HepG2 (cell line): ENCODE measurements at regions not wholly inside any gene's neighbourhood (a gene's known extent, or its start where the extent isn't known, plus 50 kb on each side); places are given as distances from the start of the nearest gene placed in this dataset.

Source experiments
- AGO1 ChIP-seq: fragments of 200-400 bp; formaldehyde crosslinking; IDR thresholded peaks from 2 replicates; pipeline ENCODE4 v1.6.1; 2017; ENCODE audit warnings: mild to moderate bottlenecking, low read depth, low read length, moderate library complexity; ENCODE audit not compliant: poor library complexity, severe bottlenecking
- ARID5B ChIP-seq: IDR thresholded peaks from 2 replicates; pipeline ENCODE4 v1.4.0; 2020; ENCODE audit warnings: mild to moderate bottlenecking, missing genetic modification reagents
- GPBP1L1 ChIP-seq: sonication (generic); formaldehyde crosslinking; IDR thresholded peaks from 2 replicates; pipeline ENCODE4 v1.5.0; 2020; ENCODE audit warnings: mild to moderate bottlenecking, missing genetic modification reagents
- KDM6A ChIP-seq: IDR thresholded peaks from 2 replicates; pipeline ENCODE4 v1.6.1; 2016; ENCODE audit warnings: low read depth
- MTF2 ChIP-seq: sonication (generic); formaldehyde crosslinking; IDR thresholded peaks from 2 replicates; pipeline ENCODE4 v1.5.0; 2020; ENCODE audit warnings: missing genetic modification reagents, borderline replicate concordance
- MXD4 ChIP-seq: IDR thresholded peaks from 2 replicates; pipeline ENCODE4 v1.6.1; 2016; ENCODE audit warnings: mild to moderate bottlenecking, missing biosample characterization, missing genetic modification reagents
- NRL ChIP-seq: sonication (generic); formaldehyde crosslinking; IDR thresholded peaks from 2 replicates; pipeline ENCODE4 v1.5.0; 2020; ENCODE audit warnings: missing genetic modification reagents, mild to moderate bottlenecking, moderate library complexity, borderline replicate concordance
- POLR2A ChIP-seq, 2 experiments: IDR thresholded peaks; 2 replicates each; pipeline ENCODE4 v1.6.1; 2011; ENCODE audit warnings: low read depth in 2 of 2, low read length in 2 of 2, mild to moderate bottlenecking in 1 of 2, moderate library complexity in 1 of 2; ENCODE audit not compliant: insufficient read depth in 1 of 2
- RCOR2 ChIP-seq: IDR thresholded peaks from 2 replicates; pipeline ENCODE4 v1.6.1; 2016; ENCODE audit warnings: missing biosample characterization, missing genetic modification reagents
- REXO4 ChIP-seq: sonication (generic); formaldehyde crosslinking; IDR thresholded peaks from 2 replicates; pipeline ENCODE4 v1.8.0; 2022; ENCODE audit warnings: missing genetic modification reagents, mild to moderate bottlenecking, borderline replicate concordance
- RNF219 ChIP-seq: sonication (generic); formaldehyde crosslinking; IDR thresholded peaks from 2 replicates; pipeline ENCODE4 v1.5.0; 2020; ENCODE audit warnings: mild to moderate bottlenecking, missing genetic modification reagents
- RXRA ChIP-seq: sonication (generic); formaldehyde crosslinking; IDR thresholded peaks from 2 replicates; pipeline ENCODE4 v1.5.1; 2020; ENCODE audit warnings: missing genetic modification reagents
- SPEN ChIP-seq: sonication (generic); formaldehyde crosslinking; IDR thresholded peaks from 2 replicates; pipeline ENCODE4 v1.5.1; 2020; ENCODE audit warnings: low read depth, mild to moderate bottlenecking, missing genetic modification reagents
- YEATS2 ChIP-seq: sonication (generic); formaldehyde crosslinking; IDR thresholded peaks from 2 replicates; pipeline ENCODE4 v1.4.0; 2020; ENCODE audit warnings: missing genetic modification reagents, borderline replicate concordance
- ZBTB33 ChIP-seq: sonication (generic); formaldehyde crosslinking; IDR thresholded peaks from 2 replicates; pipeline ENCODE4 v1.4.0; 2020; ENCODE audit warnings: missing genetic modification reagents
- ZFP41 ChIP-seq: sonication (generic); formaldehyde crosslinking; IDR thresholded peaks from 2 replicates; pipeline ENCODE4 v1.4.0; 2020; ENCODE audit warnings: mild to moderate bottlenecking, missing genetic modification reagents, borderline replicate concordance
- ZNF44 ChIP-seq: sonication (generic); formaldehyde crosslinking; IDR thresholded peaks from 2 replicates; pipeline ENCODE4 v1.5.1; 2020; ENCODE audit warnings: mild to moderate bottlenecking, missing genetic modification reagents
- ZNF496 ChIP-seq: sonication (generic); formaldehyde crosslinking; IDR thresholded peaks from 2 replicates; pipeline ENCODE4 v1.8.1; 2023; ENCODE audit warnings: mild to moderate bottlenecking, moderate library complexity, missing genetic modification reagents; ENCODE audit not compliant: insufficient replicate concordance
- ZNF616 ChIP-seq: sonication (generic); formaldehyde crosslinking; IDR thresholded peaks from 2 replicates; pipeline ENCODE4 v1.5.0; 2020; ENCODE audit warnings: low read depth, mild to moderate bottlenecking, missing genetic modification reagents
- ZNF629 ChIP-seq: sonication (generic); formaldehyde crosslinking; conservative IDR thresholded peaks from 2 replicates; pipeline ENCODE4 v1.5.0; 2020; ENCODE audit warnings: missing genetic modification reagents

GRCh38 chr5:92944903-92945604 is 636.0 kb downstream of the NR2F1-AS1 start (continued):
- no peak for TF ChIP-seq ZNF616 (CRISPR knock-in tag)
- TF ChIP-seq MXD4 (CRISPR knock-in tag): no peak
- TF ChIP-seq ZNF629: peak; percentile 47; the same call in 1 of the 2 replicates
- peak; percentile 92 for TF ChIP-seq RCOR2 (CRISPR knock-in tag)
- TF ChIP-seq MTF2 (CRISPR knock-in tag): no peak
- TF ChIP-seq NRL (CRISPR knock-in tag): no peak
- TF ChIP-seq SPEN (CRISPR knock-in tag): no peak
- TF ChIP-seq ARID5B (CRISPR knock-in tag): peak; percentile 92
- TF ChIP-seq AGO1: no peak
- no peak for TF ChIP-seq REXO4 (CRISPR knock-in tag)
- TF ChIP-seq ZBTB33 (CRISPR knock-in tag): no peak
- TF ChIP-seq POLR2A (IDR thresholded peaks at IDR 0.05; ENCODE audit: insufficient read depth in 1 of 2, low read depth in 2 of 2, low read length in 2 of 2): 0 out of 4 replicates have a peak, but pooled peaks of 1 of the 2 experiments have one; percentile 18
- no peak for TF ChIP-seq ZNF44 (CRISPR knock-in tag)
- TF ChIP-seq ZFP41: no peak
- no peak for TF ChIP-seq YEATS2 (CRISPR knock-in tag)
- TF ChIP-seq RXRA (CRISPR knock-in tag): no peak; the same call in 1 of the 2 replicates
- no peak for TF ChIP-seq RNF219
- TF ChIP-seq ZNF496 (CRISPR knock-in tag): no peak
- no peak; the same call in none of the 2 replicates for TF ChIP-seq KDM6A (CRISPR knock-in tag)
- no peak for TF ChIP-seq GPBP1L1 (CRISPR knock-in tag)
